GM18520 (cell line): ENCODE measurements at regions not wholly inside any gene's neighbourhood (a gene's known extent, or its start where the extent isn't known, plus 50 kb on each side); places are given as distances from the start of the nearest gene placed in this dataset.
"Not testable (repeated sequence)": the region's sequence is repeated elsewhere in the genome, so short reads cannot be mapped to it uniquely, and the experiment has no call there.

Source experiments
- ATAC-seq: cut with Tn5 transposase; IDR thresholded peaks from one replicate; pipeline ENCODE4 v1.9.1; 2021; ENCODE audit not compliant: unreplicated experiment

DNA sequence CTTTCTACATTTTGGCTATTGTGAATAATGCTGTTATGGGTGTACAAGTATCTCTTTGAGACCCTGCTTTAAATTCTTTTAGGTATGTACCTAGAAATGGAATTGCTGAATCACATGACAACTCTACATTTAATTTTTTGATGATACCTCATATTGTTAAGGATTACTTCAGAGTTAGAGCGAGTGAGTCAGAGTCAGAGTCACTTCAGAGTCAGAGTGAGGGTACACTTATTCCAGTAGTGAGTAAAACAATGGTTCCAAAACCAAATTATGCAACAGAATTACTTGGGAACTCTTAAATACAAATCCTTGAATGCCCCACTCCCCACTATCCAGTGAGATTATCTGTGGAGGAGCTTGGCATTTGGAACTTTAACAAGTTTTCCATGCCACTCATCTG lies 50.3 kb upstream of the SNRK start:
- no peak for ATAC-seq

DNA sequence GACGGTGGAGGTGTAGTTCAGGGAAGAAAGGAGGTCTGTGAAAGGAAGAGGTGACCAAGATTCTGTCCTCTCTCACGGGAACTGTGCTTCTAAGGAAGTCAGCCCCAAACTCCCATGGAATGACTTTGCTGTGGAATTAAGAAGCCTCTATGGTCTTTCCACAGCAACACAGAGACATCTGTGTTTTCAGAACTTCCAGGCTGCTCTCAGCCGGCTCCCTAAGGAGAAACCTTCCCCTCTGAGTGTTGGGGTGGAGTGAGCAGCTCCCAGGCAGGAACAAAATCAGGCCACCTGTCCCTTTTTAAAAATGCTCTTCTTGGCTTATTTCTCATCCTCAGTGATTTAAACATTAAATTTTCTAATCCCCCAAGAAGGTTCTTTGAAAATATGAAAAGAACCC lies 53.3 kb upstream of the SNRK start:
- no peak for ATAC-seq

DNA sequence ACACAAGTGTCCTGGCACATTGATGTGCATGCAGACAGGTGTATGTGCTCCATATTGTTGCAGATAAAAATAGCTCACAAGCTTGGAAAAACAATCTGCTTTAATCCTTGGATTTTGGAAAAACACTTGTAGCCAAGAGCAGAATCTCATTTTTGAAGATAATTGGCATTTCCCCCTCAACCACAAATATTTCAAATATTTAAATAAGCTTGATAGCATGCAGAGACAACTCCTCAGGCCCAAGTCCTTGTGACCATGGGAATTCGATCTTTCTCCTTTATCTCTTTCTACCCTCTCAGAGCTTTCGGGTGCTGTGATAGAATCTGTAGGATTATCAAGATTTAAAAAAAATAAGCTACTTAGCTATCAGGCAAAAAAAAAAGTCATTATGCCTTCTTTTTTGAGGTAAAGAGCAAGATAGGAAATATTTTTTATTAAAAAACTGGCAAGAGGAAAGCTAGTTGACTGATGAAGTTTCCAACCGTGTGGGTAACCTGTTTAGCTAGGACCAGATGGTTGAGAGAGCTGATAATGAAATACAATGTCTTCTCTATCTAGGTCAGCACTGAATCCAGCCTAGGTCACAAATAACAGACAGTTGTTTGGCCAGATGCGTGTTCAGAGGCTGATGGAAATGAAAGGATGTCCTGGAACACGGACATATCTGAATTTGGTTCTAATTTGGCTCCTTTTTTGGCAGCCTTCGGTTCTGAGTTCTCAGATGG lies 54.9 kb upstream of the SNRK start:
- no peak for ATAC-seq

DNA sequence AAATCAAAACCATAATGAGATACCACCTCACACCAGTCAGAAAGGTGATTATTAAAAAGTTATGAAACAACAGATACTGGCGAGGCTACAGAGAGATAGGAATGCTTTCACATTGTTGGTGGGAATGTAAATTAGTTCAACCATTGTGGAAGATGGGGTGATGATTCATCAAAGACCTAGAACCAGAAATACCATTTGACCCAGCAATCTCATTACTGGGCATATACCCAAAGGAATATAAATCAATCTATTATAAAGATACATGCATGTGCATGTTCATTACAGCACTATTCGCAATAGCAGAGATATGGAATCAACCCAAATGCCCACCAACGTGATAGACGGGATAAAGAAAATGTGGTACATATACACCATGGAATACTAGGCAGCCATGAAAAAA lies 56.5 kb upstream of the SNRK start:
- not testable (repeated sequence) for ATAC-seq

DNA sequence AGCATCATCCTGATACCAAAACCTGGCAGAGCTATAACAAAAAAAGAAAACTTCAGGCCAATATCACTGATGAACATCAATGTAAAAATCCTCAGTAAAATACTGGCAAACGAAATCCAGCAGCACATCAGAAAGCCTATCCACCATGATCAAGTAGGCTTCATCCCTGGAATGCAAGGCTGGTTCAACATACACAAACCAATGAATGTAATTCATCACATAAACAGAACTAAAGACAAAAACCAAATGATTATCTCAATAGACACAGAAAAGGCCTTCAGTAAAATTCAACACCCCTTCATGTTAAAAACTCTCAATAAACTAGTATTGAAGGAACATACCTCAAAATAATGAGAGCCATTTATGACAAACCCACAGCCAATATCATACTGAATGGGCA lies 58.7 kb upstream of the SNRK start:
- not testable (repeated sequence) for ATAC-seq

DNA sequence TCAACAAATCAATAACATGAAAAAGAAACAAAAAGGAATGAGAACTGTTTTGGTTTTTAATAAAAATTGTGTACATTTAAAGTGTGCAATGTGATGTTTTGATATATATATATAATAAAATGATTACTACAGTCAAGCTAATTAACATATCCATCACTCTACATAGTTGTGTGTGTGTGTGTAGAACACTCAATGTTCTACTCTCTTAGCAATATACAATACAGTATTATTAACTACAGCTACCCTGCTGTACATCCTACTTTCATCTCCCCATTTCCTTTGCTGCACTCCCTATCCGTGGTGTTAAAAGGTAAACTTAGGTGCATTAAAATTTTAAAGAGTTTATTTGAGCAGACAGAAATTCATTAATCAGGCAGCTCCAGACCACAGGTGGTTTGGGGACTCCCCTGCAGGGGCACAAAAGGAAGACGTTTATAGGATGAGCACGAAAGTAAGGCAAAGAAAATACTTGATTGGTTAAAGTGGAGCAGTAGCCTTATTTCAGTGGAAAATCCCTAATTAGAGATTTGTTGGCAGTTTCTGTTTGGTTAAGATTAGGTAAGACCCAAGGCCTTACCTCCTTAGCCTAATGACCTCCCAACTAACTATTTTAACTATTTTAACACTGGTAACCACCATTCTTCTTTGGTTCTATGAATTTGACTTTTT lies 61.8 kb upstream of the SNRK start:
- no peak for ATAC-seq

DNA sequence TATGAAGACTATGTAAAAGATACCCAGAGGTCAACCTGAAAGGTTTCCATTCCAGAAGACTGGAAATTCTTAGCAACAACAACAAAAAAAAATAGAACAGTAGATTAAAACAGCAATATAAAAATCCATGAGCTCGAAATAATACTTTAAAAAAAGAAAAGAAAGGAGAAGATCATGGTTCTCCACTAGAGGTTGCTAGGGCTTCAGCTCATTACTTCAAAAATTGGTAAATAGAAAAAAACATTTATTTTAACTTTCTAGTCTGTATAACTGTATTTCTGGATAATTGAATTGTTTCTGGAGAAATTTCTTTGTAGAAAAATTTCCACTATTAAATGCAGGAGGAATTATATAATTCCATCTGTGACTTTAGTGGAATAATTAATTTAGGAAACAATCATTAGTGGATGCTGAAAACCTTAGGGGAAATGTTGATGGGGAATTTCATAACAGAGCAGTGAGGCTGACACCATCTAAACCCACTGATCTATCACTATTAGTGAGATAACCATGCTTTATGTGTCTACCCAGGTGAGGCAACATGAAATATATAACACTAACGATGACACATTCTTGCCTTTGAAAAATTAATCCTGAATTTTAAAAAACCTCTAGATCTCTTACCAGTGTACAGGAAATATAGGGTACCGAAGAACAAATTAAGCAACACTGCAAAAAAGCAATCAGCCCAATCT lies 62.5 kb upstream of the SNRK start:
- ATAC-seq, result no peak

DNA sequence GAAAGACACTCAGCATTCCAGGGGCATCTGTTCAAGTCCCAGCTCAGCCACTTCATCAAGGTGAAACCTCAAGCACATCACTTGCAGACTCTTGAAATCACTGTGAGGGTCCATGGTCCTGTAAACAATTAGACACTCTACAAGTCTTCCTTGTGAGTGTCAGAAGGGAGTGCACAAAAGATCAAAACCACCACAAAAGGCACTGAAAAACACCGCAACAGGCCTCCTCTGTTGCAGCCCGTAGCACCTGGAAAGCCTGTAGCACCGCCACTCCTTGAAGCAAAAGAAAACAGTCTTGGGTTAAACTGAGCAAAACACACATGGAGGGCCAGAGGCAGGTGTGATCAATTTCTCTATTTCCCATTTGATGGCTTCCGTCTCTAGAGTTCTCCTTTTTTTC lies 63.8 kb upstream of the SNRK start:
- no peak for ATAC-seq

DNA sequence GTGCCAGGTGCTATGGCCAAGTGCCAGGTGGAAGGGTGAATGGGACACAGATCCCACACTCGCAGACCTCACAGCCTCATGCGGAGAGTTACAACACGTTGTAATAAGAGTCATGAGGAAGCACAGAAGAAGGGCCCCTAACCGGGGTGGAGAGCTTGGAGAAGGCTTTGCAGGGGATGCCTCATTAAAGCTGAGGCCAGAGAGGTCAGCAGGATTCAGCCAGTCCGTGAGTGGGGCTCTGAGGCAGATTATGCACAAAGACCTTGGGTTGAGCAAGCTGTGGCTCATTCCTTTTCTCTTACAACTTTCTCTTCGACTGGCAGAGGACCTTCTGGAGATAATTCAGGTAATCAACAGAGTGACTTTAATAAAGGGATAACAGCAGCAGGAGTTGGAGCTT lies 65.3 kb upstream of the SNRK start:
- ATAC-seq, result no peak

DNA sequence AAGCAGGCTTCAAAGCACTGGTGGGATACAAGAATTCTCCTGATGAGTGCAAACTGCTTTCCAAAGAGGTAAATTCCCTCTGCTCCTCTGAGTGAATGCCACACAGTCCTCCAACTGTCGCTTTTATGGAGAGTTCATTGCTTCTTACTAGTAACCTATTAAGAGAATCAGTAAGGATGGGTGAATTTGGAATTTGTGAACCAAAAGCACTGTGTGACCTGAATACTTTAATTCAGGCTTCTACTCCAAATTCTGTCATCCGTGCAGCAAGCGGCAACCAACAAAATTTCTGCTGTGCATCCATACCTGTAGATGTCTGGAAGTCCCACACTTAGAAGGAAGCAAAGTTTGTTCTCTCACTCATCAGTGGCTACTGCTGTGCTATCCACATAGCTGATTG lies 66.7 kb upstream of the SNRK start:
- ATAC-seq, result no peak

DNA sequence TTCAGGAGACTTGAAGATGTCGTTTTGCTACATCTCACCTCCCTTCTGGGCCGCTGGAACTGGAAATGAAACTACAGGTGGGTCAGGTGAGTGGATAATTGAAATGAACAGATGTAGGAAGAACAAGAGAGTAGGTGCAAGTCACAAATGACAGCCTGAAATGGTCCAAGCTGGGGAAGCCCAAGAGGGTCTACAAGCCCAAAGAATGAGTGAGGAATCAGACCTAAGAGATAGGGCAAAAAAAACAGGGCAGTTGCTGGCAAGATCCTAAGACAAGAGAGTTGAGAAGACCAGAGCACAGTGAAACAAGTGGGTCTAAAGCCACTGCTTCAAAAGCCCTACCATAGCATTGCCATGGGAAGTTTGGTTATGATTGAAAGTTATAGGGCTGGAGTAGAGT lies 67.4 kb upstream of the SNRK start:
- ATAC-seq, result no peak

DNA sequence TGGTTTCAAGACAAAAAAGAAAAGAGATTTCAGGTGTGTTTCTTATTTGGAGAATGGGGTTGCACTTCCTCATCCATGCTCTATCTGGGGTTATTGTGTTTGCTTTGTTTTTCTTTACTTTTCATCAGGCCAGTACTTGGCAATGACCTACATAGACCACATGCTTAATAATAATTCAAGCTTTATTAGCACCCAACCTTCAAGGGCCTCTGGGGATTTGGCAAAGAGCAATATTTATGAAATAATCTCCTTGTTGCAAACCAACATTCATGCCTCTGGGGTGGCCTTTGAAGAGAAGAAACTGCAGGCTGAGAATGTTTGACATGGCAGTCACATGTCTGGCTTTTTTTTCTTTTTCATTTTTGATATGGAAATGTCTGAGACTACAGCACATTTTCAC lies 68.2 kb upstream of the SNRK start:
- ATAC-seq, result no peak

DNA sequence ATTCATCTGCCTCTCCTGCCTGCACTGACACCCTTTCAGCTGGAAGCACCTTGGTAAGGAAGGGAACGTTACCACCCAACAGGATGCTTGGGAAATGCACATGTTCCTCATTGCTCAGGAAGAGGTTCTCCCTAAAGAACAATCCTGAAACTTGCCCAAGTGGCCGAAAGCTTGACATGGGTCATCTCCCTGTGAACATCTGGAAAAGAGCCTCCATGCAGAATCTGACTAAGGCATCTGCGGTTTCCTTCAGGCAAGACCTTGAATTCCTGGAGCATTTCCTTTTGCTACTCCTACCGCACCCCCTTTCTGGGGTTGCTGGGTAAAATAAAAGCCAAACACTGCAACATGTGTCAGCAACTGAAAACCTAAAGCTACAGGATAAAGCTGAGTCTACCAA lies 68.7 kb upstream of the SNRK start:
- ATAC-seq, result no peak

DNA sequence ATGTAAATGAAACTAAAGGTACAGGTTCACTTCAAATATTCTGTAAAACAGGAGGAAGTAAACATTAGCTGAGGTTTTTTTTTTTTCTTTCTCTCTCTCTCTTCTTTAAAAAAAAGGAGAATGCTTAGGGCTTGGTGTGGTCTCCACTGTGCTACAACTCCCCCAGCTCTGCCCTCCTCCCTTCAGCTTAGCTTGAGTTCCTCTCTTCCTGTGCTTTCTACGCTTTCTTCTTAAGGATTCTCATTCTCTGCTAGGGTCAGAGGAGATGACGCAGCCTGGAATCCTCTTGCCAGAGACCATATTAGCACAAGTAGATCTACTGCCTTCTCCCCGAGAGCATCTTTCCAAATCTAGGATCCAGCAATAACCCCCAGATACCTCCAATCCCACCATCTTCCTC lies 69.1 kb upstream of the SNRK start:
- no peak for ATAC-seq

DNA sequence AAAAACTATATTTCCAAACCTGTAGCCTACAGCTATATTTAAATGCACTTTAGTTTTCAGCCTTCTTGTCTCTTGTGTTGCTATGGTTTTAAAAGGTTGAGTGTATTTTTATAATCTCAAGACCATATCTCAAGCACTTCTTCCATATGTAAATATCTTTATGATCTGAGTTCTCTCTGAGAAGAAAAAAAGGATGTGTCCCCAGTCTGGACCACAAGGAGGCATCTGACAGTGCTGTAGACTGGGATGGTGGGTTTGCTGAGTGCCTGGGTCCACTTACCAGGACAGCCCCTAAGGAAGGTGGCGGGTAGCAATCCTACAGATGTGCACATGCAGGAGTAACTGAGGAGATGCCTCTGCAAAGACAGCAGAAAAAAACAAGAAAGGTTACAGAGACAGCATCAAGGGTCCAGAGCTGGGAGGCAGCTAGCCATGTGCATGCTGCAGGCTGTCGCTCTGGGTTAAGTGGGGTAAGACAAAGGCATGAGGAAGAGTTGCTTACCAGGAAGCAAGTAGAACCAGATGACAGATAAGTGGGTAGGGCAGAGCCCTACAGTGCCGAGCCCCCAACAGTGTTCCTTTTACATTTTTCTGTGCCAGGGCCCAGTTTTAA lies 70.6 kb upstream of the SNRK start:
- no peak for ATAC-seq

DNA sequence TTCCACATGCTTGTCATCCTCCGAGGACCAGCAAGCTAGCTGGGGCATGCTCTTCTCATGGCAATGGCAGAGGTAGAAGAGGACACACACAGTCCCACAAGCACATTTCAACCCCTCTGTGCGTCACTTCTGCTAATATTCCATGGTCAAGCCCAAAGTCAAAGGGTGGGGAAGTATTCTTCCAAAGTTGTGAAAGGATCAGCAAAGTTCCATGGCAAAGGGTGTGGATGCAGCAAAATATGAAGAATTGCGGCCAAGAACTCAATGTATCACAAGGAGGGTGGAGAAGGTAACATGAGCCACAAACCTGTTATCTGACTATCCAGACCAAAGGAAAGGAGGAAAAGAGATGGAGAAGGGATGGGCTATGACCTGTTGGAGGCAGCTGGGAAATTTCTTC lies 71.2 kb upstream of the SNRK start:
- ATAC-seq, result no peak

DNA sequence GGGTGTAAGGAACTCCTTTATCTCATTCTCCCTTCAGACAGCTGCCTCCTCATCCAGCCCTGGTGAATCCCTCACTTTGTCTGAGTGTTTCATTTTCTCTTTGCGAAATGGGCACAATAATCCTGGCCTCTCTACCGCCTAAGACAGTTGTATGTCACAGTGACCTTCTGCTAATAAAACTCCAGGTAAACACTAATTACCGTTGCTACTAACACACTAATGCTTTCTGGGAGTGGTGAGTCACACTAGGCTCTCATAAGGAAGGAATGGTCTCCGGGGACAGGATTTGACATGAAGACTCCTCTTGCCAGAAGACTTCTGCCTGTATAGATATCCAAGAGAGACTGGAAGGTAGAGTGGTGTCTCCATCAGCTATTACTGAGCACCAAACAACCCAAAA lies 71.7 kb upstream of the SNRK start:
- no peak for ATAC-seq

DNA sequence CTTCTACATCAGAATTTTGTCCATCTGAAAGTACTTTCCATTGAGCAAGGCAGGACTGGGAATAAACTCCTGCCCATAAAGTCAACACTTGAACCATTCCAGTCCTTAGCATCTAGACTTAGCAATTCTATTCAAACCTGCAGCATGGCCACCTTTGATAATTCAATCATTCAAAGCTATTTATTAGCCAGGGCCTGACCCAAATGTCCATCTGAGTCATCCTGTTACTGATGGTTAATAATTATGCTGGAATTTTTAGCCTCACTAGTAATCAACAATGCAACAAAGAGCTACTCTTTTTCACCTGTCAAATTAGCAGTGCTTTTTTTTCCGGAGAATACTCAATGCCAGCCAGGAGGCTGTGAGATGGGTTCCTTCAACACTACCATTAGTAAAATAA lies 72.7 kb upstream of the SNRK start:
- no peak for ATAC-seq

DNA sequence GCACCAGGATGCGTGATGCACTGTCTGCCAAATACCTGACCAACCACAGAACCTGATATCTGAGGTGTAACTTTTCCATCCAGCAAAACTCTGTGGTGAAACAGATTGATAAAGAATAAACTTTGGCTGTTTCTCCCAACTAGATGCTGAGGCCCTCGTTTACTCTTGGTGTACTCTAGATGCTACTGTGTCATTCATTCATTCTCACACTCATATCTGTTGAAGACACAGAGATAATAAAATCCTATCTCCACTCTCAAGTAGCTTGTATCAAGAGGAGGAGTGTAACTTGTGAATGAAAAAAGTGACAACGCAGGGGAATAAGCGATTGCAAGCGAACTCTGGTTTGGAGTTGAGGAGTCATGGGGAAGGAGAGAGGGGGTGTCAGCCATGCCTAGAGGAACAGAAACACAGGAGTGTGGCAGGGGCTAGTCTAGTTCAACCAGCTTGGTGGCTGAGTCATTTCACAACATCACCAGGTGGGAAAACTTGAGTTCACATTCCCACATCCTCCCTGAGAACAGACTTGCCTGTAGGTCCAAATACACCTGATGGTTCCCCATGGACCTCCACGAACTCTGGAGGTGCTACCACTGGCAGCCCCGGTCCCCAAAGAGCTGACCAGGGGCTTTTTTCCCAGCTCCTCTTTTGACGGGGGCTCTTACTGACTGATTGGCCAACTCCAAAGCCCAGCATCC lies 73.3 kb upstream of the SNRK start:
- no peak for ATAC-seq

DNA sequence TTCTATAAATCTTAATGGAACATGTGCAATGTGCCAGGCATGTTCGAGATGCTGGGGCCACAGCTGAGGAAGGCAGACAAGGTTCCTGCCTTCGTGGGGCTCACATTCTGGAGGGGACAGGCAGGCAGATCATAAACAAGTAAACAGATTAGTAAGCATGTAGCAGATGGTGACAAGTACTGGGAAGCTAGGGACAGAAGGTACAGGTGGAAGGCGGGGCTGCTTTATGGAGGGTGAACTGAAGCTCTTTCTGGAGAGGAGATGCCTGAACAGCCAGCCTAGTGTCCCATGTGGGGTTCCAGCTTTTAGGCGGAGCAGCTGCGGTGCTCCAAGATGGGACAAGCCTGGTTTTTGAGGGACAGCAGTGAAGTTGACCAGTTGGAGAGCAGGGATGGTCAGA lies 74.7 kb upstream of the SNRK start:
- no peak for ATAC-seq
